Fibroblast of gingiva (primary cell): ENCODE measurements at regions not wholly inside any gene's neighbourhood (a gene's known extent, or its start where the extent isn't known, plus 50 kb on each side); places are given as distances from the start of the nearest gene placed in this dataset.
A peak's percentile ranks its signal among the peaks of the same experiment; 100 is the strongest.

Source experiments
- DNase-seq: peaks from one replicate; pipeline ENCODE4 v3.0.0-alpha.2; 2011; ENCODE audit warnings: low read depth

- DNase-seq: no peak
Observed at GRCh38 chr20:24777746-24778145, 171.3 kb upstream of the CST7 start.

- DNase-seq: no peak
Observed at GRCh38 chr20:24778585-24779031, 170.5 kb upstream of the CST7 start.

GRCh38 chr20:24779131-24779530, 169.9 kb upstream of the CST7 start:
- no peak for DNase-seq

- no peak for DNase-seq
Observed at GRCh38 chr20:24779946-24780345, 169.1 kb upstream of the CST7 start.

GRCh38 chr20:24780674-24781417, 168.2 kb upstream of the CST7 start:
- DNase-seq: no peak

- peak; percentile 25 for DNase-seq
Observed at GRCh38 chr20:24781418-24781980, 167.6 kb upstream of the CST7 start.

- no peak for DNase-seq
Observed at GRCh38 chr20:24782301-24782700, 166.8 kb upstream of the CST7 start.

- DNase-seq: no peak
Observed at GRCh38 chr20:24782801-24783630, 166.1 kb upstream of the CST7 start.

- DNase-seq: no peak
Observed at GRCh38 chr20:24783631-24784492, 165.2 kb upstream of the CST7 start.

GRCh38 chr20:24784607-24785006, 164.5 kb upstream of the CST7 start:
- no peak for DNase-seq

GRCh38 chr20:24785141-24786110, 163.6 kb upstream of the CST7 start:
- no peak for DNase-seq

GRCh38 chr20:24786111-24786495, 163.0 kb upstream of the CST7 start:
- DNase-seq: no peak

GRCh38 chr20:24786646-24787045, 162.4 kb upstream of the CST7 start:
- no peak for DNase-seq

GRCh38 chr20:24787071-24787470, 162.0 kb upstream of the CST7 start:
- no peak for DNase-seq

- no peak for DNase-seq
Observed at GRCh38 chr20:24787621-24788020, 161.4 kb upstream of the CST7 start.

- DNase-seq: no peak
Observed at GRCh38 chr20:24789877-24790276, 159.2 kb upstream of the CST7 start.

GRCh38 chr20:24790746-24791283, 158.3 kb upstream of the CST7 start:
- DNase-seq: no peak

GRCh38 chr20:24791953-24792352, 157.1 kb upstream of the CST7 start:
- DNase-seq: no peak

GRCh38 chr20:24792641-24793495, 156.2 kb upstream of the CST7 start:
- DNase-seq: no peak

- DNase-seq: no peak
Observed at GRCh38 chr20:24795436-24795835, 153.6 kb upstream of the CST7 start.
